NT2/D1 (cell line): ENCODE measurements at regions not wholly inside any gene's neighbourhood (a gene's known extent, or its start where the extent isn't known, plus 50 kb on each side); places are given as distances from the start of the nearest gene placed in this dataset.

Source experiments
- SUZ12 ChIP-seq: IDR thresholded peaks from 2 replicates; pipeline ENCODE4 v1.6.1; 2011; ENCODE audit not compliant: insufficient read length, insufficient read depth; ENCODE audit errors: extremely low read depth
- YY1 ChIP-seq: IDR thresholded peaks from 2 replicates; pipeline ENCODE4 v1.6.1; 2011; ENCODE audit not compliant: insufficient read length, insufficient read depth
- ZNF274 ChIP-seq: IDR thresholded peaks from 2 replicates; pipeline ENCODE4 v1.6.1; 2011; ENCODE audit warnings: mild to moderate bottlenecking, low read depth, low read length

DNA sequence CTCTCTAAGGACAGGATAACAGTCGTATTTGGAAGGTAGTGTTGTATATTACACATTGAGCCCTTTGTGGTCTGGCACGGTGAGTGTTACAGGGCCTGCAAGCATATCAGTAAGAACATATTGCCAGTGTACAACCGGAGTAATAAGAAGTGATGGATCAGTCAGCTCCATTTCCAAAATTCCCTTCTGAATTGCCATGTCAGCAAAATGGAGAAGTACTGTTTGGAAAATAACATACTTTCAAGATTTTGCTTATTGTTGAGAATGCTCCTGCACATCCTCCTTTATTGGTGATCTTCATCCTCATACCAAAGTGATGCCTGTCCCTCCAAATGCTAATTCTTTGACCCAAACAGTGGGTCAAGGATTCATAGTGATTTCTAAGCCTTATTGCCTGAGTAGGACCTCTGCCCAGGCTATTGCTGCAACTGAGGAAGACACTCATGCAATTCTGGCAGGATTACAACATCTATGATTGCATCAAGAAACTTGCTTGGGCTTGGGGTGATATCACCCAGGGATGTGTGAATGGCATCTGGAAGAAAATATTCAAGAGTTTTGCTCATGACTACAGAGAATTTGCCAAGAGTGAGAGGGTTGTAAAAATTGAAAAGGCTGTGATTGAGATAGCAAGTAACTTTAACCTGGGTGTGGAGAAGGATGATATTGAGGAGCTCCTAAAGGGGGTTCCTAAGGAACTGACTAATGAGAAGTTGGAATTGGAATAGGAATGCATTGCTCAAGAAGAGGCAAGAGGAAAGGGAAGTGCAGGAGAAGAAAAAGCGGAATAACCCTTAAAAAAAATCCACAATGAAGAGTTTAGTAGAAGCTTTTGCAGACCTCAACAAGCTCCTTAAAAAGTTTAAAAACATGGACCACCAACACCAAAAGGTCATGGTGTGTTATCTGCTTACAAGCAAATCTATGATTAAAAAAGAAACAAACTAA lies 452.2 kb upstream of the SORCS1 start:
- TF ChIP-seq YY1 (no peak), ZNF274 (no peak), SUZ12 (no peak)
